ENCODE measurements at regions not wholly inside any gene's neighbourhood (a gene's known extent, or its start where the extent isn't known, plus 50 kb on each side); places are given as distances from the start of the nearest gene placed in this dataset.
"Not testable (repeated sequence)": the region's sequence is repeated elsewhere in the genome, so short reads cannot be mapped to it uniquely, and the experiment has no call there.

GRCh38 chr15:59828861-59829260 lies 139.7 kb upstream of the BNIP2 start:
- no peak for DNase-seq

- DNase-seq, result no peak
Observed at GRCh38 chr15:59828263-59828662, 139.1 kb upstream of the BNIP2 start.

- no peak for DNase-seq
Observed at GRCh38 chr15:59825901-59826300, 136.8 kb upstream of the BNIP2 start.

- DNase-seq, result no peak
Observed at GRCh38 chr15:59821286-59821685, 132.2 kb upstream of the BNIP2 start.

- DNase-seq, result no peak
Observed at GRCh38 chr15:59819092-59819491, 130.0 kb upstream of the BNIP2 start.

- DNase-seq, result no peak
Observed at GRCh38 chr15:59818336-59818735, 129.2 kb upstream of the BNIP2 start.

GRCh38 chr15:59817834-59818233 lies 128.7 kb upstream of the BNIP2 start:
- DNase-seq, result no peak

GRCh38 chr15:59817053-59817452 lies 127.9 kb upstream of the BNIP2 start:
- DNase-seq, result no peak

- DNase-seq, result no peak
Observed at GRCh38 chr15:59814409-59814808, 125.3 kb upstream of the BNIP2 start.

- no peak for DNase-seq
Observed at GRCh38 chr15:59812889-59813288, 123.8 kb upstream of the BNIP2 start.

GRCh38 chr15:59812250-59812870 lies 123.2 kb upstream of the BNIP2 start:
- no peak for DNase-seq

- DNase-seq, result not testable (repeated sequence)
Observed at GRCh38 chr15:59803293-59803966, 114.3 kb upstream of the BNIP2 start.

GRCh38 chr15:59801649-59802048 lies 112.5 kb upstream of the BNIP2 start:
- DNase-seq, result no peak

- DNase-seq, result no peak
Observed at GRCh38 chr15:59798605-59798917, 109.4 kb upstream of the BNIP2 start.

GRCh38 chr15:59797756-59798604 lies 108.9 kb upstream of the BNIP2 start:
- no peak for DNase-seq

- no peak for DNase-seq
Observed at GRCh38 chr15:59794229-59794886, 105.2 kb upstream of the BNIP2 start.

- no peak for DNase-seq
Observed at GRCh38 chr15:59792359-59792758, 103.2 kb upstream of the BNIP2 start.

- DNase-seq, result no peak
Observed at GRCh38 chr15:59791755-59792154, 102.6 kb upstream of the BNIP2 start.

- no peak for DNase-seq
Observed at GRCh38 chr15:59791079-59791478, 102.0 kb upstream of the BNIP2 start.

- DNase-seq, result not testable (repeated sequence)
Observed at GRCh38 chr15:59786466-59786865, 97.3 kb upstream of the BNIP2 start.

- not testable (repeated sequence) for DNase-seq
Observed at GRCh38 chr15:59785981-59786380, 96.9 kb upstream of the BNIP2 start.

- not testable (repeated sequence) for DNase-seq
Observed at GRCh38 chr15:59783774-59784520, 94.8 kb upstream of the BNIP2 start.

- no peak for DNase-seq
Observed at GRCh38 chr15:59779110-59779509, 90.0 kb upstream of the BNIP2 start.

Measured in hippocampal formation (tissue), 2 donors.